NCI-H146 treated with DMSO at 0.1 percent for 48 hours (cell line): ENCODE measurements at regions not wholly inside any gene's neighbourhood (a gene's known extent, or its start where the extent isn't known, plus 50 kb on each side); places are given as distances from the start of the nearest gene placed in this dataset.
"Not testable (repeated sequence)": the region's sequence is repeated elsewhere in the genome, so short reads cannot be mapped to it uniquely, and the experiment has no call there.

ENCODE experiments used
- DNase-seq: peaks from one replicate; lab custom pipeline; 2025; ENCODE audit not compliant: unreplicated experiment; lab: John Stamatoyannopoulos, UW

- no peak for DNase-seq
These were observed 51.7 kb upstream of the MYO10 start for GRCh38 chr5:16987776-16988175.

DNA sequence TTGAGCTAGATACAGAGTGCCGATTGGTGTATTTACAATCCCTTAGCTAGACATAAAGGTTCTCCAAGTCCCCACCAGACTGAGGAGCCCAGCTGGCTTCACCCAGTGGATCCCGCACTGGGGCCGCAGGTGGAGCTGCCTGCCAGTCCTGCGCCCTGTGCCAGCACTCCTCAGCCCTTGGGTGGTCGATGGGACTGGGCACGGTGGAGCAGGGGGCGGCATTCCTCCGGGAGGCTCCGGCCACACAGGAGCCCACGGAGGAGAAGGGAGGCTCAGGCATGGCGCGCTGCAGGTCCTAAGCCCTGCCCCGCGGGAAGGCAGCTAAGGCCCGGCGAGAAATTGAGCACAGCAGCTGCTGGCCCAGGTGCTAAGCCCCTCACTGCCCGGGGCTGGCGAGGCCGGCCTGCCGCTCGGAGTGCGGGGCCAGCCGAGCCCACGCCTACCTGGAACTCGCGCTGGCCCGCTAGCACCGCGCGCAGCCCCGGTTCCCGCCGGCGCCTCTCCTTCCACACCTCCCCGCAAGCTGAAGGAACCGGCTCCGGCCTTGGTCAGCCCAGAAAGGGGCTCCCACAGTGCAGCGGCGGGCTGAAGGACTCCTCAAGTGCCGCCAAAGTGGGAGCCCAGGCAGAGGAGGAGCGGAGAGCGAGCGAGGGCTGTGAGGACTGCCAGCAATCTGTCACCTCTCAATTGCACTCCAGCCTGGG, 54.9 kb upstream of the MYO10 start:
- DNase-seq: not testable (repeated sequence)

DNA sequence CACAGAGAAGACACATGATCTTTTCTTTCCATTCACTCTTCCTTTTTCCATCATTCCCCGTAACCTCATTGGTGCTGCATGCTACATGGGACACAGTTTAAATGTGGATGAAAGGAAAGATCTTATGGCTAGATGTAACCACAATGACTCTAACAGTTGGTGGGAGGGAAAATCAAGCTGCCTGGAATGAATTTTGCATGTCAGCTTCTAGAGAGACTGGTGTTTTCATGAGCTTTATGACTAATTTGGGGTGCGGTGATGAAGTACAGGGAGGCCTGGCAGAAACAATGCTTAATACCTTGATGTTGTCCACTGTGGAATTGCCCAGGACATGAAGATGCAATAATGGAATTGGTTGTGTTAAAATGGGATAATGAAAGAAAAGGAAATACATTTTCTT, 55.9 kb upstream of the MYO10 start:
- DNase-seq: no peak

DNA sequence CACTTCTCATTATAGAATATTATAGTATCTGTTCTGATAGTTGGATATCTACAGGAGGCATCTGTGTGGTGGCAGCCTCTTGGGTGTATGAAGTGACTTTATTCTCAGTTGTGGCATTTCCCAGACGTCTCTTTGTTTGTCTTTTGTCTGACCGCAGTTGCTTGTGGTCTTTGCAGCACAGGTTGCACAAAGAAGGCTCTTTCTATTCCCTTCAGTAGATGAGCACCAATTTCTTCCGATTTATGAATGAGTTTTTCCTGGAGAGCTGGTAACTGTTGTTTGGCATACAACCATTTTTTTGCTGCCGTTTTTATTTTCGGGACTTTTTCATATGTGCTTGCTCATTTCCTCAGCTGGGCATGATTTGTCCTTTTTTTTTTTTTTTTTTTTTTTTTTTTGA, 56.4 kb upstream of the MYO10 start:
- DNase-seq: no peak

GRCh38 chr5:16994565-16994964, 58.5 kb upstream of the MYO10 start:
- no peak for DNase-seq

DNA sequence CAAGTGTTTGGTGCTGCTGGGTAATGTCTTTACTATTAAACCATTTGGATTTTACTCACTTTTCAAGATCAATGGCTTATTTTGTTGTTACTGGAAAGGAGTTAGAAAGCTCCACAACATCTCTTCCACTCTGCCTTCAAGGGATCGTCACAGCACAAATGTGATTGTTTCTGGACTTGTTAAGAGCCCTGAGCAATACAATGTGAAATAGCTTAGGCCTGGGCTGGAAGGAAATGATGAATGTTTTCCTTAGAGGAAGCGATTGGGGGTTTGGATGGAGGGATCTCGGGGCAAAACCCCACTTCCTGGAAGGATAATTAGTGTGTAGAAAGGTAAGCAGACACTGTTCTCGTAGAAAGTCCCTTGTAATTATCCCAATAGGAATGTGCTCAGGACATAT, 59.3 kb upstream of the MYO10 start:
- DNase-seq: no peak

- DNase-seq: no peak
These were observed 64.3 kb upstream of the MYO10 start for GRCh38 chr5:17000291-17000939.

DNA sequence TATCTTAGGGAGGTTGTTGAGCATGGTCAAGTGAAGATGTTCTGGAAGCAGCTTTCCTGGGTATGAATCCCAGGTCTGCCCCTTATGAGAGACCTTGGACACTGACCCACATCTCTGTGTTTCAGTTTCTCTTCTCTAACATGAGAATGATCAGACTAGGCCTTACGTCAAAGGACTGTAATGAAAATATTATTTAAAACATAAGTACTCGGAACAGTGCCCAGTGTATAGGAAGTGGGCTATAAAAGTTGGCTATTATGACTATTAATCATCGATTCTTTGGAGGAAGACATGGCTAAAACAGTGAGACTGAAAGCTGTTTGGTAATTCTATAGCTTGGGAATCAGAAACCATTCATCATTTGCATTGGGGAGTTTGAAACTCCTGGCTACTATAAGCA, 65.3 kb upstream of the MYO10 start:
- no peak for DNase-seq

- DNase-seq: no peak
These were observed 68.5 kb upstream of the MYO10 start for GRCh38 chr5:17004441-17005106.

DNA sequence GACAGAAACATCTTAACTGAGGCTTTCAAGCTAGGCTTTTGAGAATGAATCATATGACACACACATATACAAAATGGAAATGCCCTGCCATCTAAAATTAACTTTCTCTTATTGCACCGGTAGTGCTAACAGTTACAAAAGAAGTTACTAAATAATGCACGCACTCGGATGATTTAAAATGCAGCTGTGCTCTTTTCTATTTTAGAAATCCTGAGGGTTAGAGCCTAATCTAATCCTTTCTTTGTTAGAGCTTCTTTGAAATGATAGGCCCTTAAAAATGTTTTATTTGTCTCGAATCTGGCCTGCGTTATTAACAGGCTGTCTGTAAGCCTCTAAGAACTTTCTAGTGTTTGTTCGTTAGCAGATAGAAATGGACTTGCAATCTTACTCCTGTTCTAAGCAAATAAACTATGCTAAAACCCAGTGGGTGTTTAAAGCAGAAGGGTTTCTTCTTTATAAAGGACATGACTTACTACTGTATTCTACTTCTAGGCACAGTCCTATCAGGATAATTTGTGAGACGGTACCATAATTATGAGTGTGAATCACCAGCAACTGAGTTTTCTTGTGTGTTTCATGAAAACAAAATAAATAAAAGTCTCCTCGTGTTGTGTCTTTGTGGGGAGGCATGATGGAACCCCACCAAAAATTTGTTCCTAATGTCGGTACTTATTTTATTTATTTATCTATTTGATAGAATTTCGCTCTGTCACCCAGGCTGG, 69.2 kb upstream of the MYO10 start:
- DNase-seq: no peak

DNA sequence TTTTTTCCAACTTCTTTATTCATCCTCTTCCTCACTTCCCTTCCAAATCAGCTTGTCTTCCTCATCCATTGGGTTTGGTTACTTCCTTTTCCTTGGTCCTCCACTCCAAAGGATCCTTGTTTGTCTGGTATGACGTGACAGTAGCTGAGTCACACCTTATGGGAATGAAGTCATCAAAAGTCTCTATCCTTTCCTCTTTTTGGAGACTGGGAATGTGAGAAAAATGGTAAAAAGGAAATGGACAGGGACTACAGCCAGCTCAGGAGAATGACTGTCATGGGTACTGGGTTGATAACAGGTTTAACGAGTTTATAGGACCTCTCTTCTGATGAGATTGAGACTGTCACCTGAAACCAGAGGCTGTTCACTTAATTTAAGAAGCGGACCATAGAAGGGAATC, 76.2 kb upstream of the MYO10 start:
- no peak for DNase-seq

- no peak for DNase-seq
These were observed 78.6 kb upstream of the MYO10 start for GRCh38 chr5:17014686-17015085.

DNA sequence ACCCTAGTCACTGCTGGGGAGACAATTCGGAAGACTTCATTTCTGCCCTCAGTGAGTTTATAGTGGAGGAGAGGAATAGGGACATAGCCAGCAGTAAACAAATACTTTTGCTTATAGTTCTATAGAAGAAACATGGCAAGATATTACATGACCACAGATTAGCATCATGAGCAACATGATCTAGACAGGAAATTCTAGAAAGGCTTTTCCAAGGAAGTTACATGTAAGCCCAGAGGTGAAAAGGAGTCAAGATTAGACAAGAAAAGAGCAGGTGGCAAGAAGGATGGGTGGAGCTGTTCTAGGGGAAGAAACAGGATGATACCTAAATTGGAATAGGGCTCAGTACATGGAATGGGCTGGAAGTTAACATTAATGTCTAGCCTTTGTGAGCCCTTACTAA, 82.8 kb upstream of the MYO10 start:
- no peak for DNase-seq

DNA sequence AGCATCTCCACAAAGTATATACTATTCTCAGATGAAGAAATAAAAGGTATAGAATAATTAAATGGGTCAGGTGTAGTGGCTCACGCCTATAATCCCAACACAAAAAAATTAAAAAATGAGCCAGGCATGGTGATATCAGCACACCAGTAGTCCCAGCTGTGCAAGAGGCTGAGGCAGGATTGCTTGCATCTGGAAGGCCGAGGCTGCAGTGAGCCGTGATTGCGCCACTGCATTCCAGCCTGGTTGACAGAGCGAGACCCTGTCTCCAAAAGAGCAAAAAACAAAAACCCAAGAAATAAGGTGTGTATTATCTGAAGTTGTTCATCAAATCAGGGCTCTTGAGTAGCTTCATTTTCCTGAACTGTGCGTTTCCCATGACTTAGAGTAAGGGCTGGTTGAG, 83.2 kb upstream of the MYO10 start:
- no peak for DNase-seq

DNA sequence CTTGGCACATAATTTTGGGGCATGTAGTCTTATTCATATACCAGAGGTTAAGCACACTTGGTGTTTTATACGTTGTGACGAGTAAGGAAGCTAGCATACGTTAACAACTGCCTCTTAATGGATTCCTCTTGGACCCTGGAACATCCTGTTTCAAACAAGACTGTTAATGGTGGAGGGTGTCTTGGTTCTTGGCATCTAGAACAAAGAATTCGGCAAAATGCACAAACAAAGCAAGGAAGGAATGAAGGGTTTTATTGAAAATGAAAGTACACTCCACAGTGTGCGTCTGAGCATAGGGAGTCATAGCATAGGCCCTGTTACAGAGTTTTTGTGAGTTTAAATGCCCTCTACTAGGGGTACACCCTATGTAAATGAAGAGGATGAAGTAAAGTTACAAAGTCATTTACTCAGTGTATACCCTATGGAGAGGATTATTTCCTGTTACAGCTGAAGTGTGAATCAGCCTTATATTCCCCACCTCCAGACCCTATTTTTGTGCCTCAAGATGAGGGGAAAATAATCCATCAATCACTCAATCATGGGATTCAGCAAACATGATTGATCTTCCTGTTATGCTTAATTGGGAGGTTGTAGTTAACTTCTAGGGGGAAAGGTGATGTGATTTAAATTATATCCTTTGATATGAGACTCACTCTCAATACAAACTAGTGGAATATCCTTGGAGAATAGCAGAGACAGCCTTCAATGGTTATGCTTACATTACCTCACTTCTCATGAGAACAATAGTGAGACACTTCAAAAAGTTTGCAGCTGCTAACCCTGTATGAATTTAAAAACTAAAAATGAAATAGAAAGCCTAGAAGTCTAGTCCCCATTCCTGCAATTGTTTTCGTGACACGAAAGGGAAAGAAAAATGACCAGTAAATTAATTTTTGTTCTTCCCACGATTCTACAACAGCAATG, 84.9 kb upstream of the MYO10 start:
- DNase-seq: no peak

DNA sequence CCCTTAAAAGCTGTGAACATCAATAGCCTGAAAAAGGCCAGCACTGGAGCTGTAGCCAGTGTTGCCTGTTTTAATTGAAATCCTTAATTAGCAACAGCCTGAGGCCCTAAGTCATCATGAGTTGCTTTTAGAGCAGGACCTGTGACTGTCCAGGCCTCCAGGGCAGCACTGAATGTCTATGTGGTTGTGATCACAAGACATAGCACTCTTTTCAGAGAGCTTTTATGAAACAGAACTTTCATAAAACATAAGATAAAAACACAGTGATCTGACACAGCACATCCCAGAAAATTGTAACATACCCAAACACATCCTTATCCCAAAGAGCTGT, 85.5 kb upstream of the MYO10 start:
- no peak for DNase-seq

GRCh38 chr5:17022296-17022695, 86.2 kb upstream of the MYO10 start:
- no peak for DNase-seq

DNA sequence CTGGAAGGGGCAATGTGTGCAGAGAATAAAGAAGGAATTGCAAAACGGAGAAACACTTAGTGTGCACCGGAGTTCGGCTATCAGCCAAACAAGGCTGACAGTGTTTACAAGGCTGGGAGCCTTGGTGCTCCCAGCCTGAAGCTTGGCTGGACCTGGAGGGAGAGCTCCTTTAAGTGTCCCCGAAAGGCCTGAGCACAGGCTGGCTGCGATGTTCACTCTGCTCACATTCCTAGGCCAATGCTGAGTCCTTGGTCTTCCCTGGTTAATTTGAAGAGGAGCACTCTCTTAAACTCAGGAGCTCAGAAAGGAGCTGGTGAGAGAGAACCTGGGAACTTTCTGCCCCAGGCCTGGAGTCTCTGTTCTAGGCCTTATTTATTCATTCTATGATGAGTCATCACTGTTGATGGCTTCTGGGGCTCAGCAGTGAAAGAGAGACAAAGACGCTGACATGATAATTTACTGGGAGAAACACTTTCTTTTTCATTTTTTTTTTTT, 88.6 kb upstream of the MYO10 start:
- no peak for DNase-seq

- DNase-seq: not testable (repeated sequence)
These were observed 95.7 kb upstream of the MYO10 start for GRCh38 chr5:17031659-17032277.

DNA sequence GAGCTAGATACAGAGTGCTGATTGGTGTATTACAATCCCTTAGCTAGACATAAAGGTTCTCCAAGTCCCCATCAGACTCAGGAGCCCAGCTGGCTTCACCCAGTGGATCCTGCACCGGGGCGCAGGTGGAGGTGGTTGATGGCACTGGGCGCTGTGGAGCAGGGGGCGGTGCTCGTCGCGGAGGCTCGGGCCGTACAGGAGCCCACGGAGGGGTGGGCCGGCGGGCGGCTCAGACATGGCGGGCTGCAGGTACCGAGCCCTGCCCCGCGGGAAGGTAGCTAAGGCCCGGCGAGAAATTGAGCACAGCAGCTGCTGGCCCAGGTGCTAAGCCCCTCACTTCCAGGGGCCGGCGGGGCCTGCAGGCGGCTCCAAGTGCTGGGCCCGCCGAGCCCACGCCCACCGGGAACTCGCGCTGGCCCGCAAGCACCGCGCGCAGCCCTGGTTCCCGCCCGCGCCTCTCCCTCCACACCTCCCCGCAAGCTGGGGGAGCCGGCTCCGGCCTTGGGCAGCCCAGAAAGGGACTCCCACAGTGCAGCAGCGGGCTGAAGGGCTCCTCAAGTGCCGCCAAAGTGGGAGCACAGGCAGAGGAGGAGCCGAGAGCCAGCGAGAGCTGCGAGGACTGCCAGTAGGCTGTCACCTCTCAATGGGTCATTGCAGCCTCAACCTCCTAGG, 96.4 kb upstream of the MYO10 start:
- DNase-seq: not testable (repeated sequence)
